Vagina (tissue), 2 donors: ENCODE measurements at regions not wholly inside any gene's neighbourhood (a gene's known extent, or its start where the extent isn't known, plus 50 kb on each side); places are given as distances from the start of the nearest gene placed in this dataset.

Experiments used
- POLR2A ChIP-seq, 2 donors: fragments of 450-650 bp; IDR thresholded peaks; one replicate each; pipeline ENCODE4 v1.6.1; 2017; ENCODE audit warnings: antibody characterized with exemption in 2 of 2, mild to moderate bottlenecking in 2 of 2, moderate library complexity in 2 of 2
- TF ChIP-seq, protein P1 (sequence below), 3 experiments: fragments of 450-650 bp in 2 of 3; fragments of 200-600 bp in 1 of 3; sonication (generic) in 1 of 3; IDR thresholded peaks; one replicate each; pipeline ENCODE4 v1.5.1; 2017 to 2019; ENCODE audit warnings: antibody characterized with exemption in 3 of 3, mild to moderate bottlenecking in 2 of 3, moderate library complexity in 2 of 3

GRCh38 chr17:54745239-54745638 is 155.4 kb upstream of the TOM1L1 start:
- TF ChIP-seq POLR2A (IDR thresholded peaks at IDR 0.05), result no peak
- TF ChIP-seq, protein P1, sequence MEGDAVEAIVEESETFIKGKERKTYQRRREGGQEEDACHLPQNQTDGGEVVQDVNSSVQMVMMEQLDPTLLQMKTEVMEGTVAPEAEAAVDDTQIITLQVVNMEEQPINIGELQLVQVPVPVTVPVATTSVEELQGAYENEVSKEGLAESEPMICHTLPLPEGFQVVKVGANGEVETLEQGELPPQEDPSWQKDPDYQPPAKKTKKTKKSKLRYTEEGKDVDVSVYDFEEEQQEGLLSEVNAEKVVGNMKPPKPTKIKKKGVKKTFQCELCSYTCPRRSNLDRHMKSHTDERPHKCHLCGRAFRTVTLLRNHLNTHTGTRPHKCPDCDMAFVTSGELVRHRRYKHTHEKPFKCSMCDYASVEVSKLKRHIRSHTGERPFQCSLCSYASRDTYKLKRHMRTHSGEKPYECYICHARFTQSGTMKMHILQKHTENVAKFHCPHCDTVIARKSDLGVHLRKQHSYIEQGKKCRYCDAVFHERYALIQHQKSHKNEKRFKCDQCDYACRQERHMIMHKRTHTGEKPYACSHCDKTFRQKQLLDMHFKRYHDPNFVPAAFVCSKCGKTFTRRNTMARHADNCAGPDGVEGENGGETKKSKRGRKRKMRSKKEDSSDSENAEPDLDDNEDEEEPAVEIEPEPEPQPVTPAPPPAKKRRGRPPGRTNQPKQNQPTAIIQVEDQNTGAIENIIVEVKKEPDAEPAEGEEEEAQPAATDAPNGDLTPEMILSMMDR (IDR thresholded peaks at IDR 0.05), result no peak
